PC-9 (cell line): ENCODE measurements at regions not wholly inside any gene's neighbourhood (a gene's known extent, or its start where the extent isn't known, plus 50 kb on each side); places are given as distances from the start of the nearest gene placed in this dataset.

Experiments
- BruUV-seq: library from RNA; stranded (reverse); fragments of 400-500 nt; replicated peaks from 2 replicates; lab custom pipeline; 2021; lab: Mats Ljungman, UMichigan
- CTCF ChIA-PET: fragments of 300-600 bp; sonication (Branson Sonifier 250); formaldehyde crosslinking; loops from one replicate; lab custom pipeline; 2022; ENCODE audit warnings: antibody characterized with exemption; lab: Charles Lee
- POLR2A ChIA-PET: fragments of 300-600 bp; sonication (Branson Sonifier 250); formaldehyde crosslinking; loops from one replicate; lab custom pipeline; 2022; ENCODE audit warnings: antibody characterized with exemption; ENCODE audit not compliant: unreplicated experiment; lab: Charles Lee
- DNase-seq, 2 experiments: peaks; one replicate each; pipeline versions ENCODE4 v3.0.0 to v3.0.0-alpha.2; 2015 to 2022; ENCODE audit warnings: mixed read lengths in 1 of 2
- H2AFZ ChIP-seq: fragments of 200-600 bp; sonication (generic); 2 replicates; pipeline ENCODE4 v1.8.1; 2017; ENCODE audit warnings: antibody characterized with exemption
- H3F3A ChIP-seq: fragments of 200-600 bp; sonication (generic); 2 replicates; pipeline ENCODE4 v1.8.1; 2017; ENCODE audit warnings: antibody characterized with exemption, mild to moderate bottlenecking, low read depth; ENCODE audit not compliant: insufficient read depth
- H3K27ac ChIP-seq: fragments of 200-600 bp; sonication (generic); 2 replicates; pipeline ENCODE4 v1.6.1; 2016; ENCODE audit warnings: mixed run types
- H3K27me3 ChIP-seq: fragments of 200-600 bp; sonication (generic); 2 replicates; pipeline ENCODE4 v1.6.1; 2016; ENCODE audit warnings: low read depth, mixed run types; ENCODE audit not compliant: insufficient read depth
- H3K36me3 ChIP-seq: fragments of 200-600 bp; sonication (generic); 2 replicates; pipeline ENCODE4 v1.6.1; 2016; ENCODE audit warnings: low read depth, mixed run types
- H3K4me1 ChIP-seq: fragments of 200-600 bp; sonication (generic); replicated peaks from 2 replicates; pipeline ENCODE4 v1.6.1; 2016; ENCODE audit warnings: mixed run types; ENCODE audit not compliant: insufficient read depth
- H3K4me2 ChIP-seq: fragments of 200-600 bp; sonication (generic); 2 replicates; pipeline ENCODE4 v1.6.1; 2017; ENCODE audit warnings: mixed run types
- H3K4me3 ChIP-seq: fragments of 200-600 bp; sonication (generic); 2 replicates; pipeline ENCODE4 v1.6.1; 2016; ENCODE audit warnings: mixed run types
- H3K79me2 ChIP-seq: fragments of 200-600 bp; sonication (generic); 2 replicates; pipeline ENCODE4 v1.6.1; 2017; ENCODE audit warnings: low read depth, mixed run types
- H3K9me2 ChIP-seq: fragments of 200-600 bp; sonication (generic); 2 replicates; pipeline ENCODE4 v1.8.1; 2017; ENCODE audit warnings: mild to moderate bottlenecking; ENCODE audit not compliant: insufficient read depth
- H3K9me3 ChIP-seq: fragments of 200-600 bp; sonication (generic); 2 replicates; pipeline ENCODE4 v1.8.1; 2016; ENCODE audit warnings: low read depth; ENCODE audit not compliant: insufficient read depth
- H4K20me1 ChIP-seq: fragments of 200-600 bp; sonication (generic); 2 replicates; pipeline ENCODE4 v1.8.1; 2017; ENCODE audit not compliant: insufficient read depth
- EZH2 ChIP-seq: fragments of 200-600 bp; sonication (generic); IDR thresholded peaks from 2 replicates; pipeline ENCODE4 v1.8.0; 2017; ENCODE audit warnings: antibody characterized with exemption, low read depth
- intact Hi-C: fragments of 100-400 bp; cut with micrococcal nuclease; formaldehyde crosslinking; loops from one replicate; pipeline ENCODE4 v1.10.0; 2022; ENCODE audit not compliant: unreplicated experiment
- TF ChIP-seq, protein P1 (sequence below): fragments of 200-600 bp; sonication (generic); conservative IDR thresholded peaks from 2 replicates; pipeline ENCODE4 v1.6.1; 2017; ENCODE audit warnings: mixed run types, antibody characterized with exemption, mild to moderate bottlenecking, moderate library complexity

DNA sequence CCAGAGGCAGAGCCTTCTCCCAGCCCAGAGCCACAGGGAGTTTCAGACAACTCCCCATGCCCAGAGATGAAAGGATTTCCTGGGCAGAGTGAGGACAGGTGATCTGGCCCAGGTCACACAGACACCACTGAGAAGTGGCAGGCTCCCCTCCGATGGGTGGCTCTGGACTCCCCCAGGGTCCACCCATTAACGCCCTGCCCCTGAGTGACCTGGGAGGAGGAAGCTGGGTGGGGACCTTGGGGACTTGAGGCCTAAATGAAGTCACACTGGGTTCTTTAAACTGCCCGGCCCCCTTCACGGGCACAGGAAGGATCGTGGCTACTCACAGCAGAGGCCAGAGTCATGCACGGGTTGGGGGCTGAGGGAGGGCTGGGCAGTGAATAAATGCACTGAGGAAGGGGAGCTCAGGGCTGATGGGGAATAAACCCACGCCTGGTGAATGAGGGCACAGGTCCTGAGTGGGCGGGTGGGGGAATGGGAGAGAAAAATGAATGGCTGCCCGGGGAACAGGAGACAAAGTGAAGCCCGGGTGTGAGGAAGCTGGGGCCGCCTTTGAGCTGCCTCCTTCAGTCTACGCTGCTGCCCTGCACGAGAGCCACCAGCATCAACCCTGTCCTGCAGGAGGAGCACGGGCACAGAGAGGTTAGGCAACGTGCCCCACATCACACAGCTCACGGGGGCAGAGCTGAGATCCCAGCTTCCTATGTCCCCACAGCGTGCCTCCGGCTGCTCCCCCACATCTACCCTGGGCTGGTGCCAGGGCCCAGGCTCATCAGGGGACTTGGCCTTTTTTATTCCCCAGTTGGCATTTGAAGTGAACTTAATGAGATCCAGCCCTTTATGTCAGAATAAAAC is 404.3 kb downstream of the MATN1 start:
- CTCF ChIA-PET = interaction anchor here (0.6 kb wide), 1 partner anchor 260 kb away, joined by 3 read pairs; no protein-coding TSS in a partner anchor
- Histone ChIP-seq H3F3A (no peaks in the 10 kb centered on the region), H3K9me2 (no peaks in the 10 kb centered on the region), H3K4me1 (no peaks in the 10 kb centered on the region), H2AFZ (no peak overlapping the region), H3K27ac (no peak overlapping the region), H3K9me3 (no peaks in the 10 kb centered on the region), H3K27me3 (peaks cover 64% of the 10 kb centered on the region), H3K36me3 (no peaks in the 10 kb centered on the region), H4K20me1 (no peaks in the 10 kb centered on the region), H3K4me3 (no peak overlapping the region), H3K4me2 (no peak overlapping the region), H3K79me2 (no peaks in the 10 kb centered on the region)
- no TSS peak for BruUV-seq
- DNase-seq = no peak
- POLR2A ChIA-PET = no interaction called here
- intact Hi-C loops = no loop called here
- TF ChIP-seq, protein P1, sequence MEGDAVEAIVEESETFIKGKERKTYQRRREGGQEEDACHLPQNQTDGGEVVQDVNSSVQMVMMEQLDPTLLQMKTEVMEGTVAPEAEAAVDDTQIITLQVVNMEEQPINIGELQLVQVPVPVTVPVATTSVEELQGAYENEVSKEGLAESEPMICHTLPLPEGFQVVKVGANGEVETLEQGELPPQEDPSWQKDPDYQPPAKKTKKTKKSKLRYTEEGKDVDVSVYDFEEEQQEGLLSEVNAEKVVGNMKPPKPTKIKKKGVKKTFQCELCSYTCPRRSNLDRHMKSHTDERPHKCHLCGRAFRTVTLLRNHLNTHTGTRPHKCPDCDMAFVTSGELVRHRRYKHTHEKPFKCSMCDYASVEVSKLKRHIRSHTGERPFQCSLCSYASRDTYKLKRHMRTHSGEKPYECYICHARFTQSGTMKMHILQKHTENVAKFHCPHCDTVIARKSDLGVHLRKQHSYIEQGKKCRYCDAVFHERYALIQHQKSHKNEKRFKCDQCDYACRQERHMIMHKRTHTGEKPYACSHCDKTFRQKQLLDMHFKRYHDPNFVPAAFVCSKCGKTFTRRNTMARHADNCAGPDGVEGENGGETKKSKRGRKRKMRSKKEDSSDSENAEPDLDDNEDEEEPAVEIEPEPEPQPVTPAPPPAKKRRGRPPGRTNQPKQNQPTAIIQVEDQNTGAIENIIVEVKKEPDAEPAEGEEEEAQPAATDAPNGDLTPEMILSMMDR = no peak
- no peak for TF ChIP-seq EZH2

DNA sequence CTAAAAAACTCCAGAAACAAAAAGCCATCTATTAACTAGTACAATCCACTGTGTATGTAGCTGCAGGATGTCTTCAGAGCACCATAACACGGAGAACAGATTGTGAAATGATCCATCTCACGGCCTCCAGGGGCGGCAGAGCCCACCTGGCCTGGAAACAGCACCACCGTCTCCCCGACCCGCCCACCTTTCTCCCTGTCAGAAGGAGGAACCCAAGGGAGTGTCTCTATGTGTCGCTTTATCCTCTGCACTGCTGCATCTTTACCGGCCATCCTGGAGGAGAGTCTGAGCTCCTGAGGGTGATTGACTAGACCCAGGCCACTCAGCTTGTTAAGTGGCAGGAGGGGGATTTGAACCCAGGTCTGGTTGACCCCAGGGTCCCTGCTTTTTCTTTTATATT is 405.0 kb downstream of the MATN1 start:
- H3K36me3 ChIP-seq = no peaks in the 10 kb centered on the region
- no peak for DNase-seq
- no peaks in the 10 kb centered on the region for H3F3A ChIP-seq
- ChIA-PET CTCF (no interaction called here), POLR2A (no interaction called here)
- no peaks in the 10 kb centered on the region for H3K9me3 ChIP-seq
- TF ChIP-seq, protein P1 = no peak
- TF ChIP-seq EZH2 = no peak
- H3K4me2 ChIP-seq = no peak overlapping the region
- peaks cover 69% of the 10 kb centered on the region for H3K27me3 ChIP-seq
- H3K4me3 ChIP-seq = no peak overlapping the region
- intact Hi-C loops = no loop called here
- no peaks in the 10 kb centered on the region for H4K20me1 ChIP-seq
- no peak overlapping the region for H2AFZ ChIP-seq
- H3K9me2 ChIP-seq = no peaks in the 10 kb centered on the region
- no peak overlapping the region for H3K27ac ChIP-seq
- no TSS peak for BruUV-seq
- H3K79me2 ChIP-seq = no peaks in the 10 kb centered on the region
- H3K4me1 ChIP-seq = no peaks in the 10 kb centered on the region

DNA sequence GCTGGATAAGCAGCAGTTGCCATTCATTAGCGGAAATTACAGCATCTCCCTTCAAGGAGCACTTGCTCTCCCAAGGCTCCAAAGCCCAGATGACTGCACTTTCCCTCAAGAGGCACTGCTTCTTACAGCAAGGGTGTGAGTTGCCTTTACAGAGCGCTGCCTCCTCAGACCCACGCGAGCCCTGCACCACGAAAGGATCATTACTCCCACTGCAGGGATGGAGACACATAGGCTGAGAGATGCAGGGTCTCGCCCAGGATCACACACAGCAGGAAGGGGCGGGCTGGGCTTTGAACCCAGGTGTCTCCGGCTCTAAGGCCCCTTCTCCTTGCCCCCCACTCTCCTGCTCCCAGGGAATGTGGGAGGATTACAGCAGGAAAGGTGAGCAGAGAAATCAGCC is 405.5 kb downstream of the MATN1 start:
- Histone ChIP-seq H3F3A (no peaks in the 10 kb centered on the region), H3K4me1 (no peaks in the 10 kb centered on the region), H3K27me3 (peaks cover 69% of the 10 kb centered on the region), H2AFZ (no peak overlapping the region), H3K36me3 (no peaks in the 10 kb centered on the region), H4K20me1 (no peaks in the 10 kb centered on the region), H3K4me2 (no peak overlapping the region), H3K79me2 (no peaks in the 10 kb centered on the region), H3K27ac (no peak overlapping the region), H3K9me3 (no peaks in the 10 kb centered on the region), H3K9me2 (no peaks in the 10 kb centered on the region), H3K4me3 (no peak overlapping the region)
- DNase-seq = no peak
- CTCF ChIA-PET = no interaction called here
- POLR2A ChIA-PET = no interaction called here
- BruUV-seq = no TSS peak
- TF ChIP-seq, protein P1 = no peak
- no peak for TF ChIP-seq EZH2
- intact Hi-C loops = no loop called here
